GM19043 (cell line): ENCODE measurements at regions not wholly inside any gene's neighbourhood (a gene's known extent, or its start where the extent isn't known, plus 50 kb on each side); places are given as distances from the start of the nearest gene placed in this dataset.

Experiments used
- ATAC-seq: cut with Tn5 transposase; IDR thresholded peaks from one replicate; pipeline ENCODE4 v1.9.1; 2021; ENCODE audit warnings: low read depth; ENCODE audit not compliant: unreplicated experiment

DNA sequence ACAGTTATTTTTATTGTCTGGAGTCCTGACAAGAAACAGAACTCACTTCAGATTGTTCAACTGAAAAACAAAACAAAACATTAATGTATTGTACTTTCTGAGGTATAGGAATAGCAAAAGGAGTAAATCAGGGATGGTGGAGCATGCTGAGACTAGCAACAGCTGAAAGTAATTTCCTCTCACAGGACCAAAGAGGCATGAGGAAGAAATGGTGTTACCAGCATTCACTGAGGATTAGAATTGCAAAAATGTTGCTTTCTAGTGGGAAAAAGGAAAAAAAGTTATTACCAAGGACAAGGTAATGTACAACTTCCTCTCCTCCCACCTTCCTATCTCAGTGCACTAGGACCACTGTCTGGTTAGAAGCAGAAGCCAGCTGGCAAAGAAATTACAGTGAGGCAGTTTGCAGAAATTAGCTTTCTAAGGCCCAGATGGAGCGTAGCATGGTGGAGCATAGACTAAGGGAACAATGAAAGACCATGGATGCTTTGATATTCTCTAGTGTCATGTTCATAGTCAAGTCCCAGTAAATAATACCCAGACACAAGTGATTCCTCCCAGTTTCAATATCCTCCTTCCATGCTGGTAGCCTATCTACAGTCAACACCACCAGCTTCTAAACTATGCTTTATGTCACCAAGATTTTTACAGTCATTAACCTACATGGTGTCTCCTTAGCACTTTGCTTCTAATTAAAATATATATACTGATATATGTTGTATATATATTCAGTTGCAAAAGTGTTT is 133.7 kb upstream of the DCN start:
- no peak for ATAC-seq

- no peak for ATAC-seq
Observed at GRCh38 chr12:91311081-91311480, 128.5 kb upstream of the DCN start.

DNA sequence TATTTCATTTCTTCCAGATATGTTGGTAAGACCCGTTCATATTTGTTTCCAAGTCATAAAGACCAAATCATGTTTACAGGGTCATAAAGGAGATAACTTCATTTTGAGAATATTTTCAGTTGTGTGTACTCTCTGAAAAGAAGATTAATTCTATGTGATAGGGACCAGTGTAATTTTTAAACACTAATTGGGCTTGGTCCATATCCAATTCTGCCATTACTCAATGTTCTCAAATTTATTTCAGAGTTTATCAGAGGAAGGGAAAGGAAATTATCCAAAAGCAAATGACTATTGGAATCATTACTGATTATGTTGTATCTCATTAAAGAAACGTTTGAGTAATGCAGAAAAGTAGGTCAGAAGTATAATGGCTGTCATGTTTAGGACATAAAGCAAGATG is 126.8 kb upstream of the DCN start:
- no peak for ATAC-seq

DNA sequence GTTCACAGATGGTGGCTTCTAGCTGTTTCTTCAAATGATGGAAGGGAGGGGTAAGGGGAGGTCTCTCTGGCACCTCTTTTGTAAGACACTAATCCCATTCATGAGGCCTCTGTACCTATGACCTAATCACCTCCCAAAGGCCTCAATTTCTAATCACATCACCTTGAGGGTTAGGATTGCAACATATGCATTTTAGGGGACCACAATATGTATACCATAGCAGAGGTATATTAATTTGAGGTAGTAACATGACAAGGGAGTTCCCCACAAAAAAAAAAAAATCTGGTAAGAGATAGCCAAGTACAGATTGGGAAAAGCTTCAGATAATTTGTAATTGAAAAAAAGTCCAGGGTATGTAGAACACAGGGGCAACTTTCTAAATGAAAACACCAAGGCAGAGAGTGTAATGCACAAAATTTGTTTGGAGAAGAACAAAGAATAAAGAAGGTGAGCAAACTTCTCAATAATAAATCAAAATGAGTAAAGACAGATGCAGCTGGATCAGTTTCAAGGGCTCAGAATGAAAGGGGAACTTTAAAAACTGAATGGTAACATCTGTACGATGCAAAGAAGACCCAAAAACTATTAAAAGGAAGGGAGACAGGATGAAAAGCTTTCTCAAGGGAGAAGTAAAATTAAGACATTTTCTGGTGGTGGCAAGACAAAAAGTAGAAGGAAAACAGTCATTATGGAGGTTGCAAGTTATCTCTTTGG is 125.5 kb upstream of the DCN start:
- no peak for ATAC-seq

GRCh38 chr12:91290354-91290753 is 107.7 kb upstream of the DCN start:
- no peak for ATAC-seq

- no peak for ATAC-seq
Observed at GRCh38 chr12:91289906-91290305, 107.3 kb upstream of the DCN start.

DNA sequence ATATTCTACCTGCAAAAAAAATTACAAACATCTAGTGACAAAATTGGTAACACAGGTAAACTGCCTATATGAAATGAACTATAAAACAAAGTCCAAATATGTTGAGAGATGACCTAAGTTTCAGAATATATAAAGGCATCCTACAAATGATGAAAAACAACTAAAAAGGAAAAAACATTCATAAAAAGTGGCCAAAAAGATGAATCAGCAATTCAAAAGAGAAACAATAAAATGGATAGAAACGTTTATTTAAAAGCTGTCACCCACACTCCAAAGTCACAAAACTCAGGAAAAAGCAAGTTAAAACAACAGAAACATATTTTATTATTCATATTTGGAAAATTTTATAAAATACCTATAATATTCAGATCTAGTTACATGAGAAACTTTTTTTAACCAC is 106.5 kb upstream of the DCN start:
- ATAC-seq = no peak

- no peak for ATAC-seq
Observed at GRCh38 chr12:91287753-91288152, 105.1 kb upstream of the DCN start.

DNA sequence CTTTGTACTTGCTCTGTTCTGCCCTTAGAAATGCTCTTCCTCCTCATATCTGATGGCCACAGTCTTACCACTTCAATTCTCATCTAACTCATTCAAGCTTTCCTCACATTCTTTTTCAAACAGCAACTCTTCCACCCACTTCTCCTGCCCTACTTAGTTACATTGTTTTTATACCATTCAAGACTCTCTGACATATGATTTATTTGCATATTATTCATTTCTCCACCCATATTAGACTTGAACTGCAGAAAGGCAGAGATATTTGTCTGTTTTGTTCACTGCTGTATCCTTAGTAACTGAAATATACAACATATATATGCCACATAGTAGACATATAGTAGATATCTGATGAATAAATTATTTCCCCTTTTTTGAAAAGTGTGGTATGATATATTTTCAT is 95.5 kb upstream of the DCN start:
- no peak for ATAC-seq

DNA sequence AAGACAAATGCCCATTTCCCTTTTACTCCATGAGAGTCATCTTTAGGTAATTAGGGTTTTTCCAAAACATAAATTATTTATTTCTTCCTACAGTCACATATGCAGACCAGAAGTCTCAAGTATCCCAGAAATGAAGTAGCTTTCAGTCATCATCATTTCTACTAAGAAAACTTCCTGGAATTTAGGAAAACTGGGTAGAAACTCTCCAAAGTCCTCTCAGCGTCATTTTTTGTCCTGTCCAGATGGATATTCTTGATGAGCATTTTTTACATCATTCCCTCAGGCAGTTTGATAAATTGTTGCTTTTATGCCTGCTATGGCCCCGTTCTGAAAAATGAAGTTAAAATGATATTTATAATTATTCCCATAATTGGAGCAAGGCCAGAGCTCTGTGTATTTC is 93.9 kb upstream of the DCN start:
- ATAC-seq = no peak

DNA sequence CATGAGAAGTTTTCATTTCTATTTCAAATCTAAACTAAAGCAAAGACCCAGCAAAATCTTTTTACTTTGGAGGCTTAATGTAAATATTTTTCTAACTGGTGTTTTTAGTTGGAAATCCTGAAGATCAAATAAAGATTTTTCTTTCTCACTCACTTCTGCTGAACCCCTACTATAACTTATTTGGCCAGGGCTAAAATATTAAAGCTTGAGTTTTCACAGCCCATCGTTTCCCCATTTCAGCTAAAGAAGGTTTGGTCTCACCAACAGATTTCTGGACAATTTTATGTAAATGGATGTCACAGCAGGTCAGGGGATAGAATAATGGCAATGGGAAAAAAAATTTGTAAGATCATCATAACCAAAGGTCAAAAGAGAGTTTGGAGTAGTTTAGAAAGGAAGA is 92.7 kb upstream of the DCN start:
- no peak for ATAC-seq

- ATAC-seq = no peak
Observed at GRCh38 chr12:91274916-91275315, 92.3 kb upstream of the DCN start.

DNA sequence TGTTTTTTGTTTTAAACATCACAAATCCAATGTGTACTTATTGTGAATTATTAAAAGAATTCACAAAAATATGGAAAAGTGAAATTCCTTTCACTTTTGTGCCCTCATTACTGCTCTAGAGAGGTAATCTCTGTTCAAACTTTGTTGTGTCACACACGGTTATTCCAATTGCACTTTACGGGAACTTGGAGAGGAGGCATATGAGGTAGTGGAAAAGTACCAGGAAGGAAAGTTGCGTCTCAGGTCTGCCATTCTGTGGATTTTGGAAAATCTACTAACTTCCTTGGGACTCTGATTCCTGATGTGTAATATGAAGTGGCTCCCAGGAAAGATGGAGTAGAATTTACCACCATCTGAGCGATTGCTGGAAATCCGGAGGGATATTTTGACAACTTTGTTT is 90.9 kb upstream of the DCN start:
- no peak for ATAC-seq

GRCh38 chr12:91272461-91273063 is 89.9 kb upstream of the DCN start:
- ATAC-seq = no peak

- ATAC-seq = no peak
Observed at GRCh38 chr12:91271185-91271584, 88.6 kb upstream of the DCN start.

DNA sequence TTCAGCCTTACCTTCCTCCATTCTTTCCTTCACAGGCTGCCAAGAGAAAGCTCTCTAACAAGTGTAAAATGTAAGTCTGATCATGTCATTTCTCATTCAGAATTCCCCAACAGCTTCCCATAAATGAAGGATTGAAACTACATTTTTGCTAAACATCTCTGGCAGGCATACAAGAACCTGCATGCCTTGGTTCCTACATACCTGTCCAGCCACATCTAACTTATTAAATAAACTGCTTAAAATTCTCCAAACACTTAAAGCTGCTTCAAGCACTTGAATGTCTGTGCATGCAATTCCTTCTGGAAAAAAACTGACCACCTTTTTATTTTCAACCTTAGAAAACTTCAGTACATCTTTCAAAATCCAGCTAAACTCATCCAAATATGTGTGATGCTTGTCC is 84.4 kb upstream of the DCN start:
- ATAC-seq = no peak

DNA sequence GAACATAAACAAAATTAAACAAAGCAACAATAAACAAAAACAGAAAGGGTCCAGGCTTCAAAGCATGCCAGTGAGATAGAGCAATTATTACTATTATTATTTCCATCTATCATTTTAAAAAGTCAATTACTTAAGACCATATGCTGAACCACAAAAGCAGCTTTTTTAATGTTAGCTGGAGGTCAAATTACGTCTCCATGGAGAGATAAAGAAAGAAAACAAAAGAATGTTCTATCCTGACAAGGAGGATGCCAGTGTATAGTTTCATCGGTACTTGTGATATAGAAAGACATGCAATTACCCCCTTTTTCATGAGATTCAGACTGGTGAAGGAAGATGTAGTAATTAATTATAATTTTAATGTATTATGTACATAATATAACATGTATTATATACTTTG is 81.6 kb upstream of the DCN start:
- ATAC-seq = no peak

GRCh38 chr12:91261820-91262676 is 79.4 kb upstream of the DCN start:
- no peak for ATAC-seq

DNA sequence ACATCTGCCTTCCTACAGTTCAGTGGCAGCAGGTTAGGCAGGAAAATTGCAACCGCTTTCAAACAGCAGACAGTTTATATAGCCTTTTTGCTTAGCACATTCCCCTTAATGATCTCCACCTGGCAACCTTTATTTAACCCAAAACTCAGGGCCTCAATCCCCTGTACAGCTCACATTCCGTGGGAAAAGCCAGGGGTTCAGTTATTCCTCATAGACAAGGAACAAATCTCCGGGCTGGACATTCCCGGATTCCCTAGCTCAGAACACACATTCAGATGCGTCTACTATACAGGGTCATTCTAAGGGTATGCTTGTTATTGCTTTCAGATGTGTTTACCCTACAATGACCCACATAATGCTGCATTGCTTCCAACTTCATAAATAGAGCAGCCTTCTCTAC is 73.8 kb upstream of the DCN start:
- ATAC-seq = no peak

DNA sequence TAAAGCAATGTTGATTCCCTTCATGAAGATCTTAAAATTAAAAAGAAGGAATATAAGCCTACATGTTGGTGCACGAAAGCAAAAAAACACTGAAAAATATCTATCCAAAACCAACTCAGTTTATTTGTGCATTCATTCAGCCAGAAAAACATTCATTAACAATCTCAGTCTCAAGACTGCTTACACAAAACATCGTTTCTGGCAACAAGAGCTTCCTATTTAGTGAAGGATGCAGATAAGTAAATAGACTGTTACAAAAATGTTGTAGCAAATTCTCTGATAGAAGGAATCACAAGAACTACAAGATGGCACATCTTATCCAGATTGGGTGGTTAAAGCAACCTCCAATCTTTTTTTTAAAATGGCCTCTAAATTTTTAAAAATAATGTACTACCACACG is 69.7 kb upstream of the DCN start:
- ATAC-seq = no peak

DNA sequence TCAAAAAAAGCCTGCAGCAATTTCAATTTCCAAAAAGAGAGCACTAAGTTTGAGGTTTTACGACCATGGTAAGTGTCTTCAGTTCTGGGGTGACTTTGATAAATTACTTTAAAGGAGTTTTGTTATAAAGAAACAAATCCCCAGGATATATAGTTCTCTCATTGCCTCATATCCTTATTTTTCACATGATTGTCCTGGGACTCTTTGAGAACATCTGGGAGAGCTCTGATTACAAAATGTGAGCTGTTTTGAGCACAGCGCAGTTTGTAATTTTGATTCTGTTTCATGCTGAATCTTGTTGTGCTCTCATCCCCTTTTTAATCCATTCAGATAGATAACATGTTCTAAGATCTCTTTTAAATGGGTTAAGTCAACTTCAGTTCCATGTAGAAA is 67.7 kb upstream of the DCN start:
- ATAC-seq = no peak
